Transverse colon (tissue), 4 donors: ENCODE measurements at regions not wholly inside any gene's neighbourhood (a gene's known extent, or its start where the extent isn't known, plus 50 kb on each side); places are given as distances from the start of the nearest gene placed in this dataset.

Experiments
- CTCF ChIP-seq, 5 experiments: fragments of 200-600 bp in 3 of 5; fragments of 450-650 bp in 2 of 5; sonication (generic) in 3 of 5; IDR thresholded peaks; 1 replicate in 2 of 5; 2 replicates in 3 of 5; pipeline ENCODE4 v1.5.1; 2016 to 2017; ENCODE audit warnings: antibody characterized with exemption in 5 of 5, inconsistent platforms in 3 of 5, mild to moderate bottlenecking in 2 of 5, moderate library complexity in 1 of 5
- POLR2A ChIP-seq: fragments of 450-650 bp; IDR thresholded peaks from one replicate; pipeline ENCODE4 v1.6.1; 2016; ENCODE audit warnings: antibody characterized with exemption, mild to moderate bottlenecking, moderate library complexity
- POLR2AphosphoS5 ChIP-seq, 3 donors: sonication (generic); formaldehyde crosslinking; IDR thresholded peaks; one replicate each; pipeline ENCODE4 v1.6.1; 2016; ENCODE audit warnings: antibody characterized with exemption in 3 of 3

GRCh38 chr13:40145139-40145538 is 489.7 kb downstream of the COG6 start:
- TF ChIP-seq CTCF (IDR thresholded peaks at IDR 0.05) (no peak), POLR2AphosphoS5 (IDR thresholded peaks at IDR 0.05) (no peak), POLR2A (no peak)
